Mucosa of descending colon (tissue), 3 donors: ENCODE measurements at regions not wholly inside any gene's neighbourhood (a gene's known extent, or its start where the extent isn't known, plus 50 kb on each side); places are given as distances from the start of the nearest gene placed in this dataset.
"Not testable (repeated sequence)": the region's sequence is repeated elsewhere in the genome, so short reads cannot be mapped to it uniquely, and the experiment has no call there.

Experiments used
- ATAC-seq: fragments of 200-7000 bp; cut with Tn5 transposase; one replicate; pipeline ENCODE4 v1.9.1; 2020; ENCODE audit warnings: mild to moderate bottlenecking, moderate library complexity
- DNase-seq, 3 donors: peaks; one replicate each; pipeline ENCODE4 v3.0.0-alpha.2; 2020
- H3K36me3 ChIP-seq: fragments of 200-600 bp; one replicate; pipeline ENCODE4 v1.8.0; 2021; ENCODE audit warnings: low read depth, mild to moderate bottlenecking
- H3K4me1 ChIP-seq: fragments of 200-600 bp; one replicate; pipeline ENCODE4 v1.8.0; 2021; ENCODE audit warnings: low read depth, mild to moderate bottlenecking
- H3K4me3 ChIP-seq: fragments of 200-600 bp; one replicate; pipeline ENCODE4 v1.8.0; 2021; ENCODE audit warnings: mild to moderate bottlenecking
- H3K9me3 ChIP-seq: fragments of 200-600 bp; one replicate; pipeline ENCODE4 v1.8.0; 2021; ENCODE audit warnings: mild to moderate bottlenecking
- intact Hi-C, 2 donors: fragments of 100-400 bp; cut with DNase I in 1 of 2; cut with micrococcal nuclease in 1 of 2; formaldehyde crosslinking; loops; one replicate each; pipeline versions ENCODE4 v1.11.0 to v1.11.1; 2022; cut with DNase I, micrococcal nuclease
- TF ChIP-seq, protein P1 (sequence below): fragments of 200-600 bp; IDR thresholded peaks from one replicate; pipeline ENCODE4 v1.8.0; 2022; ENCODE audit warnings: antibody characterized with exemption, mild to moderate bottlenecking
- donor health status: DM: no; HTN: no; CAD: no; lungs with moderate emphysema.
- donor health status: DM: no; HTN: no; CAD: no.
- donor health status: DM: no; HTN: yes; CAD: no.

DNA sequence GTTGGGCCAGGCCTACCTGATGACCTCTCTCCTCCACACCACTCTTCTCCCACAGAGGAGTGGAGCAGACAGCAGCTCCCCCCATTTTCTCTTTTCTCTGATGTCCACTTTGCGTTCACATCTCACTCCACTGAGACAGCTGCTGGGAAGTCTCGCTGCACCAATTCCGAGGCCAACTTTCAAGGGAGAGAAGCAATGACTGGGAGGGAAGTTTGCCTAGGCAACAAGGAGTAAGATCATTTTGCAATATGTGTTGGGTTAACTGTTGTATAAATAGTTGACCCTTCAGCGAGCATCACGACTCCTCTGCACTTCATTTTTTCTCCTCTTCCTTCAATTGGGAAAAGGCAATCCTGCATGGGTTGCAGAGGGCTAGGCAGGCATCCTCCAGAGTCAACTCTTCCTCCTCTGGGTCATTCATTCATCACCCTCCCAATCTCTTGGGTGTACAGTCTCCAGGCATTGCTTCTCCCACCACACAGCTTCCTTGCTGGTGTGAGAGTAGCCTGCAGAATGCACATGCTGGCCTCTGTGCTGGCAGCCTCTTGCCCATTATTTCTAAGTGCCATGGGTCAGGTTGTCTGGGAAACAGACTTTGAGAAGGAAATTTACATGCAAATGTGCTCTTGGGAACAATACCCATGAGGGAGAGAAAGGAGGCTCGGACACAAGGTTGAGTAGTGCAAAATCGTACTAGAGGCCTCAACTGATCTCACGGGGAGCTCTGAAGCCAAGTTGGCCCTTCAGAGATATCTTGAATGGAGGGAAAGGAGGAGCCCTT, 75.8 kb upstream of the BCAR3 start:
- Histone ChIP-seq H3K4me3 (no peak overlapping the region), H3K9me3 (no peaks in the 10 kb centered on the region), H3K36me3 (no peaks in the 10 kb centered on the region), H3K4me1 (no peaks in the 10 kb centered on the region)
- TF ChIP-seq, protein P1, sequence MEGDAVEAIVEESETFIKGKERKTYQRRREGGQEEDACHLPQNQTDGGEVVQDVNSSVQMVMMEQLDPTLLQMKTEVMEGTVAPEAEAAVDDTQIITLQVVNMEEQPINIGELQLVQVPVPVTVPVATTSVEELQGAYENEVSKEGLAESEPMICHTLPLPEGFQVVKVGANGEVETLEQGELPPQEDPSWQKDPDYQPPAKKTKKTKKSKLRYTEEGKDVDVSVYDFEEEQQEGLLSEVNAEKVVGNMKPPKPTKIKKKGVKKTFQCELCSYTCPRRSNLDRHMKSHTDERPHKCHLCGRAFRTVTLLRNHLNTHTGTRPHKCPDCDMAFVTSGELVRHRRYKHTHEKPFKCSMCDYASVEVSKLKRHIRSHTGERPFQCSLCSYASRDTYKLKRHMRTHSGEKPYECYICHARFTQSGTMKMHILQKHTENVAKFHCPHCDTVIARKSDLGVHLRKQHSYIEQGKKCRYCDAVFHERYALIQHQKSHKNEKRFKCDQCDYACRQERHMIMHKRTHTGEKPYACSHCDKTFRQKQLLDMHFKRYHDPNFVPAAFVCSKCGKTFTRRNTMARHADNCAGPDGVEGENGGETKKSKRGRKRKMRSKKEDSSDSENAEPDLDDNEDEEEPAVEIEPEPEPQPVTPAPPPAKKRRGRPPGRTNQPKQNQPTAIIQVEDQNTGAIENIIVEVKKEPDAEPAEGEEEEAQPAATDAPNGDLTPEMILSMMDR, result no peak
- DNase-seq (no peak), ATAC-seq (no peak)
- intact Hi-C loops, result no loop called here

DNA sequence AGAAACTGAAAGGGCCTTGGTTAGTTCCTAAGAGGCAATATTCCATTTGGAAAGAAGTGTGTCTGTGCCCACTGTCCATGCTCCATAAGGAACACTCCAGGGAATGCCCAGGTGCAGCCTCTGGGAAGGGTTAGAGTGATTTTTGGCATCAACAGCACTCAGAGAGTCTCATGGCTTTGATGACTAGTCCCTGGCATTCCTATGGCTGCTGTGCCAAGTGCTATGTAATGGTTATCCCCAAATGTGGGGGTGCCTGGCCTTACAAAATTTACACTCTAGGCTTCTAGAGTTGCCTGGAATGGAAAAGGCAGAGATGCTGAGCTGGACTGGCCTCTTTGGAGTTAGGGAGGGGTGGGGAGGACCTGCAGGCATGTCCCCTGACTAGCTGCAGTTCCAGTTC, 75.0 kb upstream of the BCAR3 start:
- TF ChIP-seq, protein P1, result no peak
- intact Hi-C loops, result no loop called here
- Histone ChIP-seq H3K9me3 (no peaks in the 10 kb centered on the region), H3K4me3 (no peak overlapping the region), H3K4me1 (no peaks in the 10 kb centered on the region), H3K36me3 (no peaks in the 10 kb centered on the region)
- DNase-seq (no peak), ATAC-seq (no peak)

DNA sequence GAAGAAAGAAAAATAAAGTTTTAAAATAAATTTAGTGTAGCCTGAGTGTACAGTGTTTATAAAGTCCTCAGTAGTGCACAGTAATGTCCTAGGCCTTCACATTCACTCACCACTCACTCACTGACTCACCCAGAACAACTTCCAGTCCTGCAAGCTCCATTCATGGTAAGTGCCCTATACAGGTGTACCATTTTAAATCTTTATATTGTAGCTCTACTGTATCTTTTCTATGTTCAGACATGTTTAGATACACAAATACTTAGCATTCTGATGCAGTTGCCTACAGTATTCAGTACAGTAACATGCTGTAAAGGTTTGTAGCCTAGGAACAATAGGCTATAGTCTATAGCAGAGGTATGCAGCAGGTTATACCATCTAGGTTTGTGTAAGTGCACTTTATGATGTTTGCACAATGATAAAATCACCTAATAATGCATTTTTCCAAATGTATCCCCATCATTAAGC, 73.6 kb upstream of the BCAR3 start:
- H3K9me3 ChIP-seq, H3K36me3 ChIP-seq, H3K4me1 ChIP-seq, intact Hi-C loops, DNase-seq, ATAC-seq, H3K4me3 ChIP-seq: not testable (repeated sequence)

DNA sequence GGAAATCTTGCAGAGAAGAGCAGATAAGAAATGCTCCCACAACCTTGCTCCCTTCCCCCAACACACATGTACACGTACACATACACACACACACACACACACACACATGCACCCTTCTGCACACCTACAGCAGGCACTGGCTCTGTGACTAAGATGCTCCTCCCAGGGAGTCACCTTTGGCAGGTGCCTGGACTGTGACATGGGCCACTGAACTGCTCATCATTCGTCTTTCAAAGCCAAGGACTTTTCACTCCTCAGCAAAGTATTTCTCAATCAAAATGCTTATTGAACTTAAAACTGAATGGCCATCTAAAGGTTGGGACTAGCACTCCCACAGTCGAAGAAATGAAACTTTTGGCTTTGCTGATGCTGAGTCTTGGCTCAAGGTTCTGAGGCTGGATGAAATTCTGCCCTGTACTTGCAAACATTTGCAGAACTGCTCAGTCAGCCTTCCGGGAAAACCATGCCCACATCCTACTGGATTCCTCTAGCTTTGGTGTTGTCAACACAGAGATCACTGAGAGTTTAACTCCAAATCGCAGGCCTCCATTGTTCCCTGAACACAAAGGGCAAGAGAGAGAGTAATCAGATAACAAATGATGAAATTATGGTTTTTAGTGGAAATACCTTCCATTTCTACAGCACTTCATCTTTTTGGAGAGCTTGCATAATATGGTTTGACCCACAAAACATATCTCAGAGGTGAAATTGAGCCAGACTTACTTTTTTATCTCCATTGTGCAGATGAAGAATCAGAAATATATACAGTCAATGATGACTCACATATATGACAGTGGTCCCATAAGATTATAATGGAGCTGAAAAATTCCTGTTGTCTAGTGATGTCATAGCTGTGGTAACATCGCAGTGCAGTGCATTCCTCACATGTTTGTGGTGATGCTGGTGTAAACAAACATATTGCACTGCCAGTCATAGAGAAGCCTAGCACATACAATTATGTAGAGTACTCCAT, 72.4 kb upstream of the BCAR3 start:
- DNase-seq (no peak), ATAC-seq (no peak)

DNA sequence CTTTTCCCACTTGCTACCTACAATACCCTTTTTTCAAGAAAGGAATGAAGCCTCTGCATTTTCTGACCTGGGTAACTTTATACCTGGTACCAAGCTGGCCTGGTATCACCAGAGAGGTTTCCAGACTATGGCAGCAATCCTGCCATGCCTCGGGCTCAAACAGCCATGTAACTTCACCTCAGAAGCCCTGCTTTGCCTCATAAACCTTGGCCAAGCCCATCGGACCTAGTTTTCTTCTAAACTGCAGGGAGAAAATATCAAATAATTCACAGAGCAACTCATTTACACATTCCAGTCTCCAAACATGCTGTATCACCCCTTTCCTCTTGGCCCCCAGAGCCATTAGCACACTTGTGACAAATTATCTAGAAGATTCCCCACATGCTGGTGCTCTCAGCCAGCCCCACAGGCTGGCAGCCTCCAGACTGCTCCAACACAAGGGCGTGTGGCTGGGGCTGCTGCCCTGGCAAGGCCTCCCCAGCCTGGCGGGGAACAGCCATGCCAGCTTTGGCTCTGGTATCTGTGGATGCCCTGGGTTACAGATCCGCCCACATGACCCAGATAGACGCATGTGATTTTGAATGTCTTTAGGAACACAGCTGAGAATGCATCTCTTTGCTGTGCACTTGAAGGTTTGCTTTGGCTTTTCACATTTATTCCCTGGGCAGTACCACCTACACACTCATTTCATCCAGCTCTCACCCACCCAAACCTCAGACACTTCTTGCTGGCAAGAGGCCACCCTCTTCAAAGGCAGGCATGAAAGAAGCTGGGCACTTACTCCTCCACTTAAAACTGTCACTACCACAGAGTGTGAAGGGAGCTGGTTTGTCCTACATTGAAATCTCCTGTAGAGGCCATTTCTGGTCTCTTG, 70.0 kb upstream of the BCAR3 start:
- Histone ChIP-seq H3K4me1 (no peaks in the 10 kb centered on the region), H3K9me3 (no peaks in the 10 kb centered on the region), H3K4me3 (no peak overlapping the region), H3K36me3 (no peaks in the 10 kb centered on the region)
- no peak for DNase-seq
- intact Hi-C loops, result no loop called here
- no peak for ATAC-seq
- TF ChIP-seq, protein P1, result no peak

More for the DNA sequence above, 72.4 kb upstream of the BCAR3 start:
- intact Hi-C loops, result no loop called here
- TF ChIP-seq, protein P1, result no peak
- Histone ChIP-seq H3K36me3 (no peaks in the 10 kb centered on the region), H3K9me3 (no peaks in the 10 kb centered on the region), H3K4me1 (no peaks in the 10 kb centered on the region), H3K4me3 (no peak overlapping the region)
